Adipocyte (in vitro differentiated cells): ENCODE measurements at regions not wholly inside any gene's neighbourhood (a gene's known extent, or its start where the extent isn't known, plus 50 kb on each side); places are given as distances from the start of the nearest gene placed in this dataset.
"Not testable (repeated sequence)": the region's sequence is repeated elsewhere in the genome, so short reads cannot be mapped to it uniquely, and the experiment has no call there.

Source experiments
- DNase-seq: peaks from one replicate; pipeline ENCODE4 v3.0.0-alpha.2; 2015; ENCODE audit warnings: low read depth
- H3K27me3 ChIP-seq: replicated peaks from 2 replicates; pipeline ENCODE4 v1.7.0; 2013; ENCODE audit warnings: mild to moderate bottlenecking, low read length, moderate library complexity; ENCODE audit not compliant: control insufficient read depth, insufficient read depth
- H3K36me3 ChIP-seq: 2 replicates; pipeline ENCODE4 v1.7.0; 2013; ENCODE audit warnings: low read length, mild to moderate bottlenecking, moderate library complexity; ENCODE audit not compliant: control insufficient read depth, insufficient read depth, severe bottlenecking
- H3K4me1 ChIP-seq: 2 replicates; pipeline ENCODE4 v1.7.0; 2013; ENCODE audit warnings: mild to moderate bottlenecking, low read length, moderate library complexity; ENCODE audit not compliant: control insufficient read depth, insufficient read depth
- H3K4me3 ChIP-seq: 2 replicates; pipeline ENCODE4 v1.7.0; 2013; ENCODE audit warnings: mild to moderate bottlenecking, low read length, moderate library complexity
- H3K9ac ChIP-seq: 2 replicates; pipeline ENCODE4 v1.7.0; 2013; ENCODE audit warnings: mild to moderate bottlenecking, low read length, moderate library complexity
- H3K9me3 ChIP-seq: 2 replicates; pipeline ENCODE4 v1.7.0; 2013; ENCODE audit warnings: mild to moderate bottlenecking, low read length, moderate library complexity; ENCODE audit not compliant: control insufficient read depth

GRCh38 chr6:102126488-102126887 lies 733.0 kb downstream of the GRIK2 start:
- Histone ChIP-seq H3K4me3 (no peak overlapping the region), H3K36me3 (no peaks in the 10 kb centered on the region), H3K4me1 (no peaks in the 10 kb centered on the region), H3K27me3 (no peaks in the 10 kb centered on the region), H3K9ac (no peak overlapping the region), H3K9me3 (no peaks in the 10 kb centered on the region)
- DNase-seq: no peak

GRCh38 chr6:102127253-102127652 lies 733.7 kb downstream of the GRIK2 start:
- no peak overlapping the region for H3K9ac ChIP-seq
- no peak overlapping the region for H3K4me3 ChIP-seq
- H3K9me3 ChIP-seq: no peaks in the 10 kb centered on the region
- H3K4me1 ChIP-seq: no peaks in the 10 kb centered on the region
- no peaks in the 10 kb centered on the region for H3K27me3 ChIP-seq
- H3K36me3 ChIP-seq: no peaks in the 10 kb centered on the region
- no peak for DNase-seq

- H3K4me1 ChIP-seq: no peaks in the 10 kb centered on the region
- no peaks in the 10 kb centered on the region for H3K36me3 ChIP-seq
- H3K27me3 ChIP-seq: no peaks in the 10 kb centered on the region
- no peak overlapping the region for H3K9ac ChIP-seq
- H3K9me3 ChIP-seq: no peaks in the 10 kb centered on the region
- no peak overlapping the region for H3K4me3 ChIP-seq
- peak; percentile 44 for DNase-seq
Measured at GRCh38 chr6:102137859-102138258, 744.4 kb downstream of the GRIK2 start.

- H3K27me3 ChIP-seq: no peaks in the 10 kb centered on the region
- H3K36me3 ChIP-seq: no peaks in the 10 kb centered on the region
- H3K9me3 ChIP-seq: peaks cover 7% of the 10 kb centered on the region
- H3K4me1 ChIP-seq: no peaks in the 10 kb centered on the region
- H3K9ac ChIP-seq: no peak overlapping the region
- H3K4me3 ChIP-seq: no peak overlapping the region
- DNase-seq: no peak
Measured at GRCh38 chr6:102149191-102149590, 755.7 kb downstream of the GRIK2 start.

GRCh38 chr6:102150549-102150948 lies 757.0 kb downstream of the GRIK2 start:
- H3K27me3 ChIP-seq: no peaks in the 10 kb centered on the region
- H3K9ac ChIP-seq: no peak overlapping the region
- H3K36me3 ChIP-seq: no peaks in the 10 kb centered on the region
- H3K4me1 ChIP-seq: no peaks in the 10 kb centered on the region
- H3K9me3 ChIP-seq: peaks cover 7% of the 10 kb centered on the region
- no peak for DNase-seq
- H3K4me3 ChIP-seq: no peak overlapping the region

- no peak overlapping the region for H3K9ac ChIP-seq
- no peaks in the 10 kb centered on the region for H3K27me3 ChIP-seq
- no peak for DNase-seq
- peaks cover 5% of the 10 kb centered on the region for H3K9me3 ChIP-seq
- no peaks in the 10 kb centered on the region for H3K36me3 ChIP-seq
- no peak overlapping the region for H3K4me3 ChIP-seq
- no peaks in the 10 kb centered on the region for H3K4me1 ChIP-seq
Measured at GRCh38 chr6:102154176-102154575, 760.7 kb downstream of the GRIK2 start.

GRCh38 chr6:102154874-102155273 lies 761.4 kb downstream of the GRIK2 start:
- no peak for DNase-seq
- no peaks in the 10 kb centered on the region for H3K27me3 ChIP-seq
- no peak overlapping the region for H3K9ac ChIP-seq
- H3K36me3 ChIP-seq: no peaks in the 10 kb centered on the region
- H3K4me3 ChIP-seq: no peak overlapping the region
- no peaks in the 10 kb centered on the region for H3K4me1 ChIP-seq
- peaks cover 5% of the 10 kb centered on the region for H3K9me3 ChIP-seq

- not testable (repeated sequence) for H3K4me1 ChIP-seq, H3K9ac ChIP-seq, H3K4me3 ChIP-seq, H3K36me3 ChIP-seq, DNase-seq, H3K27me3 ChIP-seq
- peaks cover 15% of the 10 kb centered on the region for H3K9me3 ChIP-seq
Measured at GRCh38 chr6:102169802-102170201, 776.3 kb downstream of the GRIK2 start.

GRCh38 chr6:102187186-102187585 lies 793.7 kb downstream of the GRIK2 start:
- Histone ChIP-seq H3K9ac (no peak overlapping the region), H3K36me3 (no peaks in the 10 kb centered on the region), H3K9me3 (no peaks in the 10 kb centered on the region), H3K4me1 (no peaks in the 10 kb centered on the region), H3K27me3 (no peaks in the 10 kb centered on the region), H3K4me3 (no peak overlapping the region)
- no peak for DNase-seq

- Histone ChIP-seq H3K4me1 (no peaks in the 10 kb centered on the region), H3K9ac (no peak overlapping the region), H3K36me3 (no peaks in the 10 kb centered on the region), H3K27me3 (no peaks in the 10 kb centered on the region), H3K4me3 (no peak overlapping the region), H3K9me3 (peaks cover 30% of the 10 kb centered on the region)
- no peak for DNase-seq
Measured at GRCh38 chr6:102195311-102195710, 801.8 kb downstream of the GRIK2 start.

GRCh38 chr6:102197211-102197610 lies 803.7 kb downstream of the GRIK2 start:
- no peaks in the 10 kb centered on the region for H3K4me1 ChIP-seq
- H3K9ac ChIP-seq: no peak overlapping the region
- H3K9me3 ChIP-seq: peaks cover 30% of the 10 kb centered on the region
- no peak overlapping the region for H3K4me3 ChIP-seq
- no peaks in the 10 kb centered on the region for H3K27me3 ChIP-seq
- no peaks in the 10 kb centered on the region for H3K36me3 ChIP-seq
- no peak for DNase-seq

GRCh38 chr6:102204351-102204750 lies 810.8 kb downstream of the GRIK2 start:
- Histone ChIP-seq H3K9me3 (no peaks in the 10 kb centered on the region), H3K4me1 (no peaks in the 10 kb centered on the region), H3K27me3 (no peaks in the 10 kb centered on the region), H3K9ac (no peak overlapping the region), H3K36me3 (no peaks in the 10 kb centered on the region), H3K4me3 (no peak overlapping the region)
- peak; percentile 70 for DNase-seq
